A549 (cell line): ENCODE measurements at regions not wholly inside any gene's neighbourhood (a gene's known extent, or its start where the extent isn't known, plus 50 kb on each side); places are given as distances from the start of the nearest gene placed in this dataset.

ENCODE experiments used
- CTCF ChIP-seq: fragments of >200 bp; sonication (Bioruptor Twin); formaldehyde crosslinking; IDR thresholded peaks from 3 replicates; pipeline ENCODE4 v1.5.1; 2016
- E2F6 ChIP-seq: IDR thresholded peaks from 2 replicates; pipeline ENCODE4 v1.6.1; 2012; ENCODE audit warnings: low read depth, borderline replicate concordance
- JUNB ChIP-seq: fragments of >200 bp; sonication (Bioruptor Twin); formaldehyde crosslinking; IDR thresholded peaks from 2 replicates; pipeline ENCODE4 v1.6.1; 2016
- KDM1A ChIP-seq: fragments of 200-600 bp; sonication (generic); IDR thresholded peaks from 2 replicates; pipeline ENCODE4 v1.6.1; 2016; ENCODE audit warnings: low read depth, mild to moderate bottlenecking
- PBX3 ChIP-seq: IDR thresholded peaks from 2 replicates; pipeline ENCODE4 v1.6.1; 2012
- POLR2A ChIP-seq: IDR thresholded peaks from 2 replicates; pipeline ENCODE4 v1.6.1; 2012; ENCODE audit warnings: mild to moderate bottlenecking, low read length
- RAD21 ChIP-seq, 2 experiments: fragments of >200 bp in 1 of 2; sonication (Bioruptor Twin) in 1 of 2; formaldehyde crosslinking in 1 of 2; IDR thresholded peaks in 1 of 2; conservative IDR thresholded peaks in 1 of 2; 2 replicates in 1 of 2; 3 replicates in 1 of 2; pipeline ENCODE4 v1.6.1; 2012 to 2018; ENCODE audit warnings: inconsistent platforms in 1 of 2

GRCh38 chr20:30602424-30602823 lies 655.0 kb upstream of the DEFB115 start:
- TF ChIP-seq CTCF (no peak), E2F6 (no peak), KDM1A (no peak), POLR2A (no peak), RAD21 (conservative IDR thresholded peaks at IDR 0.05 in 1 of 2, IDR thresholded peaks at IDR 0.05 in 1 of 2) (no peak), JUNB (no peak), PBX3 (no peak)
